ELR (cell line): ENCODE measurements at regions not wholly inside any gene's neighbourhood (a gene's known extent, or its start where the extent isn't known, plus 50 kb on each side); places are given as distances from the start of the nearest gene placed in this dataset.
A peak's percentile ranks its signal among the peaks of the same experiment; 100 is the strongest.
"Not testable (repeated sequence)": the region's sequence is repeated elsewhere in the genome, so short reads cannot be mapped to it uniquely, and the experiment has no call there.

Experiments
- DNase-seq: peaks from one replicate; pipeline ENCODE4 v3.0.0-alpha.2; 2015; ENCODE audit warnings: low read depth

- DNase-seq: no peak
Measured at GRCh38 chr12:43252585-43252984, 299.4 kb downstream of the ADAMTS20 start.

- no peak for DNase-seq
Measured at GRCh38 chr12:43245947-43246346, 306.1 kb downstream of the ADAMTS20 start.

- no peak for DNase-seq
Measured at GRCh38 chr12:43241986-43242385, 310.0 kb downstream of the ADAMTS20 start.

- no peak for DNase-seq
Measured at GRCh38 chr12:43238281-43238680, 313.7 kb downstream of the ADAMTS20 start.

GRCh38 chr12:43237238-43237879 is 314.6 kb downstream of the ADAMTS20 start:
- DNase-seq: no peak

- no peak for DNase-seq
Measured at GRCh38 chr12:43235721-43236120, 316.3 kb downstream of the ADAMTS20 start.

- DNase-seq: no peak
Measured at GRCh38 chr12:43233861-43234260, 318.1 kb downstream of the ADAMTS20 start.

- no peak for DNase-seq
Measured at GRCh38 chr12:43226151-43226550, 325.9 kb downstream of the ADAMTS20 start.

GRCh38 chr12:43224190-43224805 is 327.7 kb downstream of the ADAMTS20 start:
- not testable (repeated sequence) for DNase-seq

- DNase-seq: no peak
Measured at GRCh38 chr12:43222796-43223195, 329.2 kb downstream of the ADAMTS20 start.

- no peak for DNase-seq
Measured at GRCh38 chr12:43221216-43221615, 330.8 kb downstream of the ADAMTS20 start.

GRCh38 chr12:43216490-43216889 is 335.5 kb downstream of the ADAMTS20 start:
- DNase-seq: no peak

- no peak for DNase-seq
Measured at GRCh38 chr12:43214166-43214565, 337.8 kb downstream of the ADAMTS20 start.

GRCh38 chr12:43213608-43214007 is 338.4 kb downstream of the ADAMTS20 start:
- DNase-seq: no peak

GRCh38 chr12:43210485-43211192 is 341.4 kb downstream of the ADAMTS20 start:
- DNase-seq: peak; percentile 32

- no peak for DNase-seq
Measured at GRCh38 chr12:43208627-43209026, 343.4 kb downstream of the ADAMTS20 start.

GRCh38 chr12:43208221-43208620 is 343.8 kb downstream of the ADAMTS20 start:
- no peak for DNase-seq

- DNase-seq: peak; percentile 44
Measured at GRCh38 chr12:43206396-43206795, 345.6 kb downstream of the ADAMTS20 start.

- DNase-seq: no peak
Measured at GRCh38 chr12:43198608-43199007, 353.4 kb downstream of the ADAMTS20 start.

- no peak for DNase-seq
Measured at GRCh38 chr12:43196268-43196907, 355.6 kb downstream of the ADAMTS20 start.

GRCh38 chr12:43193096-43193495 is 358.9 kb downstream of the ADAMTS20 start:
- DNase-seq: not testable (repeated sequence)

- not testable (repeated sequence) for DNase-seq
Measured at GRCh38 chr12:43192442-43192841, 359.6 kb downstream of the ADAMTS20 start.

GRCh38 chr12:43180242-43180641 is 371.8 kb downstream of the ADAMTS20 start:
- DNase-seq: no peak
